ENCODE measurements at regions not wholly inside any gene's neighbourhood (a gene's known extent, or its start where the extent isn't known, plus 50 kb on each side); places are given as distances from the start of the nearest gene placed in this dataset.

DNA sequence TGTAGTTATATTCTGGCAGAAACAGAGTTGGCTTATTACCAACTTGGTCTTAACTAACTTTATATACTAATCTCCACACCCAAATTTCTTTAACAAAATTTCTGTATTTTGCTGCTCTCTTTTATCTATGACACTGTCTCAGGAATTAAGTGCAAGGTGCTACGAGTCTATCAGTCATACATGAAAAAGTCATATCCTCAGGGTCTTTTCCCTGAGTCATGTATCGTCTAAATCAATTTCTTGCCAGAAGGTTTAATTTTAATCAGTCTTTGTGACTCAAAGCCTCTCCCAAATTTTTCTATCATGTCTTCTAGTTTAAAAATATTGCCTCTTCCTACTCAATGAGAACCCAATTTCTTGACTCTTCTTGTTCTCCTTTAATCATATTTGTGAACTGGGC lies 1803.6 kb upstream of the PCDH7 start:
- no peaks in the 10 kb centered on the region for H4K20me1 ChIP-seq (ENCODE audit: insufficient read depth, low read length)
- no peaks in the 10 kb centered on the region for H3K4me1 Mint-ChIP-seq (ENCODE audit: low read depth, unreplicated experiment)
- no peak for FAIRE-seq

DNA sequence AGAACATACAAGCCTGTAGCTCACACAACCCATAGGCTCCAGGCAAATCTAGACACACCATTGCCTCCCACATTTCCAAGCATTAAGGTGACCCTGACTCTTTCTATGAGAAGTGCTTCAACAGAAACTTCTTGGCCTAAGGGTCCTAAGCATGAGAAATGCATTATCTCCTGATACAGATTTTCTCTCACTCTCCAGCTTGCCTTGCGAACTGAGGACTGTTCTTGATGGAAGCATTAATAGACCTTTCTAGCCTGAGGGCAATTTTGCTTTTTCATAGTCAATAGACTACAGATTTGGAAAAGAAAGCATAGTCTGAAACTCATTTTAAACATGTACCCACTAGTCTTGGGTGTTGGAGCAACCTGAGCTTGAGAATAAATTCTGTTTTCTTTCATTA lies 1801.3 kb upstream of the PCDH7 start:
- Mint-ChIP-seq H3K9me3 (ENCODE audit: unreplicated experiment) (no peaks in the 10 kb centered on the region), H3K36me3 (ENCODE audit: low read depth, unreplicated experiment) (no peaks in the 10 kb centered on the region), H3K27me3 (ENCODE audit: low read depth, unreplicated experiment) (no peaks in the 10 kb centered on the region), H3K4me3 (ENCODE audit: unreplicated experiment) (no peak overlapping the region), H3K27ac (ENCODE audit: unreplicated experiment) (no peak overlapping the region), H3K4me1 (ENCODE audit: low read depth, unreplicated experiment) (peaks cover 8% of the 10 kb centered on the region)
- Histone ChIP-seq H3K79me2 (ENCODE audit: insufficient read depth, low read length) (no peaks in the 10 kb centered on the region), H3K36me3 (ENCODE audit: insufficient read depth, low read length) (no peaks in the 10 kb centered on the region), H3K4me1 (ENCODE audit: insufficient read depth, low read length) (peaks cover 4% of the 10 kb centered on the region), H3K27ac (ENCODE audit: low read depth, low read length) (no peak overlapping the region), H3K4me3 (ENCODE audit: insufficient read depth, low read depth, low read length) (no peak overlapping the region), H3K4me2 (ENCODE audit: low read length) (no peak overlapping the region), H3K9me3 (ENCODE audit: insufficient read depth, low read depth, low read length) (no peaks in the 10 kb centered on the region), H3K9ac (ENCODE audit: low read length) (no peak overlapping the region), H4K20me1 (ENCODE audit: insufficient read depth, low read length) (no peaks in the 10 kb centered on the region), H2AFZ (ENCODE audit: low read depth, low read length) (no peak overlapping the region), H3K27me3 (ENCODE audit: insufficient read depth, low read length) (no peaks in the 10 kb centered on the region)
- DNase-seq (ENCODE audit: low read depth) (no peak), FAIRE-seq (no peak)
- TF ChIP-seq, protein P1, sequence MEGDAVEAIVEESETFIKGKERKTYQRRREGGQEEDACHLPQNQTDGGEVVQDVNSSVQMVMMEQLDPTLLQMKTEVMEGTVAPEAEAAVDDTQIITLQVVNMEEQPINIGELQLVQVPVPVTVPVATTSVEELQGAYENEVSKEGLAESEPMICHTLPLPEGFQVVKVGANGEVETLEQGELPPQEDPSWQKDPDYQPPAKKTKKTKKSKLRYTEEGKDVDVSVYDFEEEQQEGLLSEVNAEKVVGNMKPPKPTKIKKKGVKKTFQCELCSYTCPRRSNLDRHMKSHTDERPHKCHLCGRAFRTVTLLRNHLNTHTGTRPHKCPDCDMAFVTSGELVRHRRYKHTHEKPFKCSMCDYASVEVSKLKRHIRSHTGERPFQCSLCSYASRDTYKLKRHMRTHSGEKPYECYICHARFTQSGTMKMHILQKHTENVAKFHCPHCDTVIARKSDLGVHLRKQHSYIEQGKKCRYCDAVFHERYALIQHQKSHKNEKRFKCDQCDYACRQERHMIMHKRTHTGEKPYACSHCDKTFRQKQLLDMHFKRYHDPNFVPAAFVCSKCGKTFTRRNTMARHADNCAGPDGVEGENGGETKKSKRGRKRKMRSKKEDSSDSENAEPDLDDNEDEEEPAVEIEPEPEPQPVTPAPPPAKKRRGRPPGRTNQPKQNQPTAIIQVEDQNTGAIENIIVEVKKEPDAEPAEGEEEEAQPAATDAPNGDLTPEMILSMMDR (IDR thresholded peaks at IDR 0.05; ENCODE audit: insufficient read depth, low read depth, low read length) = no peak
- TF ChIP-seq EZH2 (IDR thresholded peaks at IDR 0.05; ENCODE audit: insufficient read depth, low read length) = no peak

More for the DNA sequence above, 1803.6 kb upstream of the PCDH7 start:
- H3K27ac ChIP-seq (ENCODE audit: low read depth, low read length) = no peak overlapping the region
- no peaks in the 10 kb centered on the region for H3K36me3 ChIP-seq (ENCODE audit: insufficient read depth, low read length)
- H3K4me2 ChIP-seq (ENCODE audit: low read length) = no peak overlapping the region
- H3K9ac ChIP-seq (ENCODE audit: low read length) = no peak overlapping the region
- H3K4me3 Mint-ChIP-seq (ENCODE audit: unreplicated experiment) = no peak overlapping the region
- no peak overlapping the region for H3K4me3 ChIP-seq (ENCODE audit: insufficient read depth, low read depth, low read length)
- no peak for DNase-seq (ENCODE audit: low read depth)
- H2AFZ ChIP-seq (ENCODE audit: low read depth, low read length) = no peak overlapping the region
- no peak for TF ChIP-seq EZH2 (IDR thresholded peaks at IDR 0.05; ENCODE audit: insufficient read depth, low read length)
- TF ChIP-seq, protein P1 (IDR thresholded peaks at IDR 0.05; ENCODE audit: insufficient read depth, low read depth, low read length) = no peak
- no peaks in the 10 kb centered on the region for H3K27me3 Mint-ChIP-seq (ENCODE audit: low read depth, unreplicated experiment)
- no peaks in the 10 kb centered on the region for H3K27me3 ChIP-seq (ENCODE audit: insufficient read depth, low read length)
- no peaks in the 10 kb centered on the region for H3K9me3 Mint-ChIP-seq (ENCODE audit: unreplicated experiment)
- H3K4me1 ChIP-seq (ENCODE audit: insufficient read depth, low read length) = no peaks in the 10 kb centered on the region
- H3K27ac Mint-ChIP-seq (ENCODE audit: unreplicated experiment) = no peak overlapping the region
- no peaks in the 10 kb centered on the region for H3K9me3 ChIP-seq (ENCODE audit: insufficient read depth, low read depth, low read length)
- no peaks in the 10 kb centered on the region for H3K36me3 Mint-ChIP-seq (ENCODE audit: low read depth, unreplicated experiment)
- H3K79me2 ChIP-seq (ENCODE audit: insufficient read depth, low read length) = no peaks in the 10 kb centered on the region

DNA sequence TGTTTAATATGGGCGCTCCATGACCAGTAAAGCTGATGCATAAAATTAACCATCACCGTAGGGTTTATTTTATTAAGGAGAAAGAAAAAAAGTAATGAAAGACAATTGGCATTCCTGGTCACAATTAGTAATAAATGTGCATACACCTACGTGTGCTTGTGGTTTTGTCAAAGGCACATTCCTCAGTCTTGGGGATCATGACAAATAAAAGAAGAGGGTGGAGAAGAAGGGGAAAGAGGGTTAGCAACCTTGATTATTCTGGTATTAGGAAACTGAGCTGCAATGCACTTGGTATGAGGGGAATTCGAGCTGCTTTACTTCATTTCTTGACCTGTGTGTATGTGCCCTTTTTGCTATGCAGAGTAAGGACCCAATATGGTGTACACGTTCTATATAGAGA lies 1798.3 kb upstream of the PCDH7 start:
- Histone ChIP-seq H3K4me3 (ENCODE audit: insufficient read depth, low read depth, low read length) (no peak overlapping the region), H3K27me3 (ENCODE audit: insufficient read depth, low read length) (no peaks in the 10 kb centered on the region), H3K36me3 (ENCODE audit: insufficient read depth, low read length) (no peaks in the 10 kb centered on the region), H3K79me2 (ENCODE audit: insufficient read depth, low read length) (no peaks in the 10 kb centered on the region), H4K20me1 (ENCODE audit: insufficient read depth, low read length) (no peaks in the 10 kb centered on the region), H3K9me3 (ENCODE audit: insufficient read depth, low read depth, low read length) (no peaks in the 10 kb centered on the region), H3K9ac (ENCODE audit: low read length) (no peak overlapping the region), H2AFZ (ENCODE audit: low read depth, low read length) (no peak overlapping the region), H3K27ac (ENCODE audit: low read depth, low read length) (peak overlapping the region; percentile 57), H3K4me2 (ENCODE audit: low read length) (peak overlapping the region; percentile 53), H3K4me1 (ENCODE audit: insufficient read depth, low read length) (peaks cover 7% of the 10 kb centered on the region)
- Mint-ChIP-seq H3K4me1 (ENCODE audit: low read depth, unreplicated experiment) (peaks cover 8% of the 10 kb centered on the region), H3K9me3 (ENCODE audit: unreplicated experiment) (no peaks in the 10 kb centered on the region), H3K36me3 (ENCODE audit: low read depth, unreplicated experiment) (no peaks in the 10 kb centered on the region), H3K27ac (ENCODE audit: unreplicated experiment) (no peak overlapping the region), H3K27me3 (ENCODE audit: low read depth, unreplicated experiment) (no peaks in the 10 kb centered on the region), H3K4me3 (ENCODE audit: unreplicated experiment) (no peak overlapping the region)
- no peak for FAIRE-seq
- peak; percentile 66 for DNase-seq (ENCODE audit: low read depth)
- TF ChIP-seq, protein P1 (IDR thresholded peaks at IDR 0.05; ENCODE audit: insufficient read depth, low read depth, low read length) = no peak
- no peak for TF ChIP-seq EZH2 (IDR thresholded peaks at IDR 0.05; ENCODE audit: insufficient read depth, low read length)

All from astrocyte (in vitro differentiated cells and primary cell).